ENCODE measurements at regions not wholly inside any gene's neighbourhood (a gene's known extent, or its start where the extent isn't known, plus 50 kb on each side); places are given as distances from the start of the nearest gene placed in this dataset.
A peak's percentile ranks its signal among the peaks of the same experiment; 100 is the strongest.

DNA sequence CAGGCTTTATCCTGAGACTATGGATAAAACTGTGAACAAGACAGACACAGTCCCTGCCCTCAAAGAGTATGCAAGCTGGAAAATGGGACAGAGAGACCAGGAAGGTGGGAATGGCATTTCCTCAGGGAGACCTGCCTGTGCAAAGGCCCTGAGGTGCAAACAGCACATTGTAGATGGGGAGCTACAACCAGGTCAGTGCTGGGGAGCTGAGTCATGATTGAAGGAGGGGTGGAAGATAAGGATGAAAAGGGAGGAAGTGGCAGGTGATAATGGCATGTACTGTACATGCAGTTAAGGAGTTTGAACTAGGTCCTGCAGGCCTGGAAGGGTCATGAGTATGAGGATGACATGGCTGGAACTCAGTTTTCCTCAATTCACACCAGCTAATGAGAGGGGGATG lies 75.5 kb upstream of the BOD1 start (continued):
- TF ChIP-seq ZBTB7A (IDR thresholded peaks at IDR 0.05; ENCODE audit: borderline replicate concordance, control insufficient read depth, low read depth, low read length) (no peak), ETV1 (tag; conservative IDR thresholded peaks at IDR 0.05; ENCODE audit: low read depth) (peak; percentile 70), C11orf30 (IDR thresholded peaks at IDR 0.05; ENCODE audit: low read depth) (peak; percentile 83), ILF3 (IDR thresholded peaks at IDR 0.05; ENCODE audit: borderline replicate concordance) (no peak), RUNX1 (IDR thresholded peaks at IDR 0.05; ENCODE audit: low read depth) (no peak), NFE2L1 (tag; IDR thresholded peaks at IDR 0.05; ENCODE audit: borderline replicate concordance, low read depth) (no peak), RFX7 (CRISPR knock-in tag; IDR thresholded peaks at IDR 0.05) (no peak), ESRRB (CRISPR knock-in tag; IDR thresholded peaks at IDR 0.05; ENCODE audit: borderline replicate concordance) (no peak), HEY1 (CRISPR knock-in tag; IDR thresholded peaks at IDR 0.05; ENCODE audit: borderline replicate concordance) (no peak), PML (IDR thresholded peaks at IDR 0.05; ENCODE audit: low read length) (no peak), HDAC6 (IDR thresholded peaks at IDR 0.05; ENCODE audit: low read depth, low read length) (no peak)
- TF ChIP-seq, protein P1, sequence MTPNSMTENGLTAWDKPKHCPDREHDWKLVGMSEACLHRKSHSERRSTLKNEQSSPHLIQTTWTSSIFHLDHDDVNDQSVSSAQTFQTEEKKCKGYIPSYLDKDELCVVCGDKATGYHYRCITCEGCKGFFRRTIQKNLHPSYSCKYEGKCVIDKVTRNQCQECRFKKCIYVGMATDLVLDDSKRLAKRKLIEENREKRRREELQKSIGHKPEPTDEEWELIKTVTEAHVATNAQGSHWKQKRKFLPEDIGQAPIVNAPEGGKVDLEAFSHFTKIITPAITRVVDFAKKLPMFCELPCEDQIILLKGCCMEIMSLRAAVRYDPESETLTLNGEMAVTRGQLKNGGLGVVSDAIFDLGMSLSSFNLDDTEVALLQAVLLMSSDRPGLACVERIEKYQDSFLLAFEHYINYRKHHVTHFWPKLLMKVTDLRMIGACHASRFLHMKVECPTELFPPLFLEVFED (CRISPR knock-in tag; conservative IDR thresholded peaks at IDR 0.05), result no peak
- TF ChIP-seq, protein P2, sequence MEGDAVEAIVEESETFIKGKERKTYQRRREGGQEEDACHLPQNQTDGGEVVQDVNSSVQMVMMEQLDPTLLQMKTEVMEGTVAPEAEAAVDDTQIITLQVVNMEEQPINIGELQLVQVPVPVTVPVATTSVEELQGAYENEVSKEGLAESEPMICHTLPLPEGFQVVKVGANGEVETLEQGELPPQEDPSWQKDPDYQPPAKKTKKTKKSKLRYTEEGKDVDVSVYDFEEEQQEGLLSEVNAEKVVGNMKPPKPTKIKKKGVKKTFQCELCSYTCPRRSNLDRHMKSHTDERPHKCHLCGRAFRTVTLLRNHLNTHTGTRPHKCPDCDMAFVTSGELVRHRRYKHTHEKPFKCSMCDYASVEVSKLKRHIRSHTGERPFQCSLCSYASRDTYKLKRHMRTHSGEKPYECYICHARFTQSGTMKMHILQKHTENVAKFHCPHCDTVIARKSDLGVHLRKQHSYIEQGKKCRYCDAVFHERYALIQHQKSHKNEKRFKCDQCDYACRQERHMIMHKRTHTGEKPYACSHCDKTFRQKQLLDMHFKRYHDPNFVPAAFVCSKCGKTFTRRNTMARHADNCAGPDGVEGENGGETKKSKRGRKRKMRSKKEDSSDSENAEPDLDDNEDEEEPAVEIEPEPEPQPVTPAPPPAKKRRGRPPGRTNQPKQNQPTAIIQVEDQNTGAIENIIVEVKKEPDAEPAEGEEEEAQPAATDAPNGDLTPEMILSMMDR (IDR thresholded peaks at IDR 0.05 in 2 of 3, conservative IDR thresholded peaks at IDR 0.05 in 1 of 3; ENCODE audit: insufficient read depth in 2 of 3, low read depth in 1 of 3, low read length in 3 of 3), result no peak
- TF ChIP-seq, protein P3, sequence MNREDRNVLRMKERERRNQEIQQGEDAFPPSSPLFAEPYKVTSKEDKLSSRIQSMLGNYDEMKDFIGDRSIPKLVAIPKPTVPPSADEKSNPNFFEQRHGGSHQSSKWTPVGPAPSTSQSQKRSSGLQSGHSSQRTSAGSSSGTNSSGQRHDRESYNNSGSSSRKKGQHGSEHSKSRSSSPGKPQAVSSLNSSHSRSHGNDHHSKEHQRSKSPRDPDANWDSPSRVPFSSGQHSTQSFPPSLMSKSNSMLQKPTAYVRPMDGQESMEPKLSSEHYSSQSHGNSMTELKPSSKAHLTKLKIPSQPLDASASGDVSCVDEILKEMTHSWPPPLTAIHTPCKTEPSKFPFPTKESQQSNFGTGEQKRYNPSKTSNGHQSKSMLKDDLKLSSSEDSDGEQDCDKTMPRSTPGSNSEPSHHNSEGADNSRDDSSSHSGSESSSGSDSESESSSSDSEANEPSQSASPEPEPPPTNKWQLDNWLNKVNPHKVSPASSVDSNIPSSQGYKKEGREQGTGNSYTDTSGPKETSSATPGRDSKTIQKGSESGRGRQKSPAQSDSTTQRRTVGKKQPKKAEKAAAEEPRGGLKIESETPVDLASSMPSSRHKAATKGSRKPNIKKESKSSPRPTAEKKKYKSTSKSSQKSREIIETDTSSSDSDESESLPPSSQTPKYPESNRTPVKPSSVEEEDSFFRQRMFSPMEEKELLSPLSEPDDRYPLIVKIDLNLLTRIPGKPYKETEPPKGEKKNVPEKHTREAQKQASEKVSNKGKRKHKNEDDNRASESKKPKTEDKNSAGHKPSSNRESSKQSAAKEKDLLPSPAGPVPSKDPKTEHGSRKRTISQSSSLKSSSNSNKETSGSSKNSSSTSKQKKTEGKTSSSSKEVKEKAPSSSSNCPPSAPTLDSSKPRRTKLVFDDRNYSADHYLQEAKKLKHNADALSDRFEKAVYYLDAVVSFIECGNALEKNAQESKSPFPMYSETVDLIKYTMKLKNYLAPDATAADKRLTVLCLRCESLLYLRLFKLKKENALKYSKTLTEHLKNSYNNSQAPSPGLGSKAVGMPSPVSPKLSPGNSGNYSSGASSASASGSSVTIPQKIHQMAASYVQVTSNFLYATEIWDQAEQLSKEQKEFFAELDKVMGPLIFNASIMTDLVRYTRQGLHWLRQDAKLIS (CRISPR knock-in tag; IDR thresholded peaks at IDR 0.05), result no peak
- TF ChIP-seq, protein P4, sequence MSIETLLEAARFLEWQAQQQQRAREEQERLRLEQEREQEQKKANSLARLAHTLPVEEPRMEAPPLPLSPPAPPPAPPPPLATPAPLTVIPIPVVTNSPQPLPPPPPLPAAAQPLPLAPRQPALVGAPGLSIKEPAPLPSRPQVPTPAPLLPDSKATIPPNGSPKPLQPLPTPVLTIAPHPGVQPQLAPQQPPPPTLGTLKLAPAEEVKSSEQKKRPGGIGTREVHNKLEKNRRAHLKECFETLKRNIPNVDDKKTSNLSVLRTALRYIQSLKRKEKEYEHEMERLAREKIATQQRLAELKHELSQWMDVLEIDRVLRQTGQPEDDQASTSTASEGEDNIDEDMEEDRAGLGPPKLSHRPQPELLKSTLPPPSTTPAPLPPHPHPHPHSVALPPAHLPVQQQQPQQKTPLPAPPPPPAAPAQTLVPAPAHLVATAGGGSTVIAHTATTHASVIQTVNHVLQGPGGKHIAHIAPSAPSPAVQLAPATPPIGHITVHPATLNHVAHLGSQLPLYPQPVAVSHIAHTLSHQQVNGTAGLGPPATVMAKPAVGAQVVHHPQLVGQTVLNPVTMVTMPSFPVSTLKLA (conservative IDR thresholded peaks at IDR 0.05), result no peak; a peak in 1 of 4 replicates
- TF ChIP-seq, protein P5, sequence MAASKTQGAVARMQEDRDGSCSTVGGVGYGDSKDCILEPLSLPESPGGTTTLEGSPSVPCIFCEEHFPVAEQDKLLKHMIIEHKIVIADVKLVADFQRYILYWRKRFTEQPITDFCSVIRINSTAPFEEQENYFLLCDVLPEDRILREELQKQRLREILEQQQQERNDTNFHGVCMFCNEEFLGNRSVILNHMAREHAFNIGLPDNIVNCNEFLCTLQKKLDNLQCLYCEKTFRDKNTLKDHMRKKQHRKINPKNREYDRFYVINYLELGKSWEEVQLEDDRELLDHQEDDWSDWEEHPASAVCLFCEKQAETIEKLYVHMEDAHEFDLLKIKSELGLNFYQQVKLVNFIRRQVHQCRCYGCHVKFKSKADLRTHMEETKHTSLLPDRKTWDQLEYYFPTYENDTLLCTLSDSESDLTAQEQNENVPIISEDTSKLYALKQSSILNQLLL (CRISPR knock-in tag; IDR thresholded peaks at IDR 0.05; ENCODE audit: borderline replicate concordance), result no peak
- TF ChIP-seq, protein P6, sequence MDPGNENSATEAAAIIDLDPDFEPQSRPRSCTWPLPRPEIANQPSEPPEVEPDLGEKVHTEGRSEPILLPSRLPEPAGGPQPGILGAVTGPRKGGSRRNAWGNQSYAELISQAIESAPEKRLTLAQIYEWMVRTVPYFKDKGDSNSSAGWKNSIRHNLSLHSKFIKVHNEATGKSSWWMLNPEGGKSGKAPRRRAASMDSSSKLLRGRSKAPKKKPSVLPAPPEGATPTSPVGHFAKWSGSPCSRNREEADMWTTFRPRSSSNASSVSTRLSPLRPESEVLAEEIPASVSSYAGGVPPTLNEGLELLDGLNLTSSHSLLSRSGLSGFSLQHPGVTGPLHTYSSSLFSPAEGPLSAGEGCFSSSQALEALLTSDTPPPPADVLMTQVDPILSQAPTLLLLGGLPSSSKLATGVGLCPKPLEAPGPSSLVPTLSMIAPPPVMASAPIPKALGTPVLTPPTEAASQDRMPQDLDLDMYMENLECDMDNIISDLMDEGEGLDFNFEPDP (CRISPR knock-in tag; IDR thresholded peaks at IDR 0.05), result no peak

Measured in K562 (cell line).